GM23248 (cell line): ENCODE measurements at regions not wholly inside any gene's neighbourhood (a gene's known extent, or its start where the extent isn't known, plus 50 kb on each side); places are given as distances from the start of the nearest gene placed in this dataset.

Experiments used
- DNase-seq: peaks from one replicate; pipeline ENCODE4 v3.0.0-alpha.2; 2015
- H2AFZ ChIP-seq: fragments of 200-600 bp; sonication (generic); 2 replicates; pipeline ENCODE4 v1.6.1; 2016; ENCODE audit warnings: antibody characterized with exemption
- H3F3A ChIP-seq: fragments of 200-600 bp; sonication (generic); 2 replicates; pipeline ENCODE4 v1.6.1; 2016; ENCODE audit warnings: mild to moderate bottlenecking, antibody characterized with exemption, mixed run types; ENCODE audit not compliant: insufficient read depth
- H3K27ac ChIP-seq: fragments of 200-600 bp; sonication (generic); 2 replicates; pipeline ENCODE4 v1.5.1; 2016; ENCODE audit warnings: mild to moderate bottlenecking
- H3K27me3 ChIP-seq: fragments of 200-600 bp; sonication (generic); replicated peaks from 2 replicates; pipeline ENCODE4 v1.6.1; 2016; ENCODE audit warnings: mild to moderate bottlenecking; ENCODE audit not compliant: insufficient read depth
- H3K36me3 ChIP-seq: fragments of 200-600 bp; sonication (generic); 2 replicates; pipeline ENCODE4 v1.6.1; 2016; ENCODE audit warnings: low read depth, mild to moderate bottlenecking
- H3K4me1 ChIP-seq: fragments of 200-600 bp; sonication (generic); 2 replicates; pipeline ENCODE4 v1.6.1; 2016; ENCODE audit warnings: mild to moderate bottlenecking; ENCODE audit not compliant: insufficient read depth
- H3K4me2 ChIP-seq: fragments of 200-600 bp; sonication (generic); one replicate; pipeline ENCODE4 v1.6.1; 2016; ENCODE audit warnings: mild to moderate bottlenecking; ENCODE audit not compliant: unreplicated experiment
- H3K4me3 ChIP-seq: fragments of 200-600 bp; sonication (generic); 2 replicates; pipeline ENCODE4 v1.5.1; 2016; ENCODE audit warnings: mild to moderate bottlenecking
- H3K79me2 ChIP-seq: fragments of 200-600 bp; sonication (generic); 2 replicates; pipeline ENCODE4 v1.6.1; 2016; ENCODE audit warnings: mild to moderate bottlenecking; ENCODE audit not compliant: insufficient read depth
- H3K9ac ChIP-seq: fragments of 200-600 bp; sonication (generic); 2 replicates; pipeline ENCODE4 v1.6.1; 2016; ENCODE audit warnings: mild to moderate bottlenecking
- H3K9me2 ChIP-seq: fragments of 200-600 bp; sonication (generic); 2 replicates; pipeline ENCODE4 v1.6.1; 2016; ENCODE audit warnings: mixed run types, mild to moderate bottlenecking, moderate library complexity; ENCODE audit not compliant: insufficient read depth
- H3K9me3 ChIP-seq: fragments of 200-600 bp; sonication (generic); one replicate; pipeline ENCODE4 v1.6.1; 2017; ENCODE audit warnings: low read depth
- H4K20me1 ChIP-seq: fragments of 200-600 bp; sonication (generic); 2 replicates; pipeline ENCODE4 v1.6.0; 2016; ENCODE audit not compliant: insufficient read depth
- EZH2 ChIP-seq: fragments of 200-600 bp; sonication (generic); IDR thresholded peaks from 2 replicates; pipeline ENCODE4 v1.6.1; 2018; ENCODE audit warnings: antibody characterized with exemption, mild to moderate bottlenecking; ENCODE audit not compliant: insufficient read depth, poor library complexity, severe bottlenecking
- EZH2phosphoT487 ChIP-seq: fragments of 200-600 bp; sonication (generic); IDR thresholded peaks from 2 replicates; pipeline ENCODE4 v1.6.1; 2018; ENCODE audit warnings: antibody characterized with exemption, moderate library complexity, mild to moderate bottlenecking, low read depth; ENCODE audit not compliant: insufficient read depth
- WGBS, 2 experiments: methylation state at CpG; one replicate each; pipeline ENCODE4 v1.1.6; 2015 to 2017; ENCODE audit warnings: low lambda C conversion rate in 2 of 2, low coverage in 1 of 2; ENCODE audit errors: missing lambda C conversion rate in 2 of 2; 5-methylcytosine and 5-hydroxymethylcytosine counted together
- in situ Hi-C: fragments of 300-500 bp; cut with MboI; formaldehyde crosslinking; loops from 2 replicates; pipeline ENCODE4 v1.15.0; 2020

DNA sequence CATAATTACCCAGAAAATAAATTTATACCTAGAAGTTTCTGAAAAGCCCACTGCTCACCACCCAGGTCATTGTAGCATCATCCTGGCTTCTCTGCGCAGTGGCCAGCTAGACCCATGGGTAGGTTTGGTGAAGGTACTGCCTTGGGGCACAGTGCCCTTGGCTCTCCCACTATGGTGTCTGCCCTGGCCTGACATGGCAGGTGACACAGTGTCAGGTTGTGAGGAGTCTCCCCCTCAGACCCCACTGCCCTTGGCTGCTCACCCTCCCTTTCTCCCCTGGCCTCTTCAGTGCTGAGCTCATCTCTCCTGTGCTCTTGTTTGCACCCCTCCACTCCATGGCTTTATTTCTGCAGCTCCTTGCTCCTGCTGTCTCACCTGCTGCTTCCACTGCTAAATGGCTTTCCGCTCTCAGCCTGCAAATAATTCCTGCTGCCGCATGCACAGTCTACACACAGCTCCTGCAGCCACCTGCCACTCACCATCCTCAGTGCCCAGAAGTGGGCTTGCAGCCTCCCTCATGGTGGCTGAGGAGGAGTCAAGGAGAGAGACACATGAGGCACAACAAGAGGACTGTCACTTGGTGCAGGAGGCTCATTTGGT lies 313.4 kb upstream of the MOCS1 start:
- no peak for DNase-seq
- Histone ChIP-seq H3K36me3 (no peaks in the 10 kb centered on the region), H3K27me3 (no peaks in the 10 kb centered on the region), H3K4me2 (no peak overlapping the region), H3K27ac (no peak overlapping the region), H3F3A (no peaks in the 10 kb centered on the region), H2AFZ (no peak overlapping the region), H3K4me3 (no peak overlapping the region), H3K4me1 (no peaks in the 10 kb centered on the region), H3K79me2 (no peaks in the 10 kb centered on the region), H4K20me1 (no peaks in the 10 kb centered on the region), H3K9me3 (no peaks in the 10 kb centered on the region), H3K9me2 (no peaks in the 10 kb centered on the region), H3K9ac (no peak overlapping the region)
- 40 to 44% methylated on average over 3 of the region's 3 CpGs for WGBS, 2 experiments
- TF ChIP-seq EZH2phosphoT487 (no peak), EZH2 (no peak)
- in situ Hi-C loops, result no loop called here

DNA sequence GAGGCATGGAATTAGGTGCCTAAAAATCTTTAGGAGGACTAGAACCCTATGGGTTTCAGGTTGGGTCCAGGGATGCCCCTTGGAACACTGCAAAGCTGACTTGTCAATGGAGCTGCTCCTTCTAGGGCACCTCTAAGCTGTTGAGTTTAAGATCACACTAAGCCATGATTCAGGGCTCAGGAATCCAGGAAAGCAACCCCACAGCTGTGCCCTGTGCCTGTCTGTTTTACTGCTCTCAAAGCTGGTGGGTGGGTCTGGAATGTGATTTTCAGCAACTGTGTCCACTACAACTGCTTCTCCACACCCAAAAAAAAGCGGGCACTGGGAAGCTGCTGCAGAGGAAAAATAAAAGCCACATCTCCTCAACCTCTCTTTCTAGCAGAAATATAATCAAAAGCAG lies 310.4 kb upstream of the MOCS1 start:
- Histone ChIP-seq H2AFZ (no peak overlapping the region), H3K4me1 (no peaks in the 10 kb centered on the region), H3K79me2 (no peaks in the 10 kb centered on the region), H3K36me3 (no peaks in the 10 kb centered on the region), H4K20me1 (no peaks in the 10 kb centered on the region), H3F3A (no peaks in the 10 kb centered on the region), H3K4me3 (no peak overlapping the region), H3K9ac (no peak overlapping the region), H3K4me2 (no peak overlapping the region), H3K9me2 (no peaks in the 10 kb centered on the region), H3K9me3 (no peaks in the 10 kb centered on the region), H3K27ac (no peak overlapping the region), H3K27me3 (no peaks in the 10 kb centered on the region)
- in situ Hi-C loops, result no loop called here
- 7 to 14% methylated on average over 1 of the region's 1 CpG for WGBS, 2 experiments
- TF ChIP-seq EZH2 (no peak), EZH2phosphoT487 (no peak)
- DNase-seq, result no peak

DNA sequence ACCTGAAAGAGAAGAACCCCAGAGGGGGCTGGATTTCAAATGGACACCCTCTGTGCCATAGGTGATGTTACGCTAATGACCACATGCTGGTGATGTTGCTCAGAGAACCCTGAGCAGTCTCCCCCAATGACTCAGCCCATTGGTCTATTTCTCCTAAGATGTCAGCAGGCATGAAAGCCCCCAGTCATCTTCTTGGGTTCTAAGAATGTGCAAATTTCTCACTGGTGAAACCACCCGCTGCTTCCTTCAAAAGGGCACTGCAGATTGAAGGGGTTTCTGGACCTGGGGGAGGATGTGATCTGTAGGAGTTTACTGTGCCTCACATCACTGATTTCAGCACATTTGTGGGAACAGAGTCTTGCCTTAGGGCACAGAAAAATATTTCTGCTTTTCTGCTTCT lies 298.4 kb upstream of the MOCS1 start:
- in situ Hi-C loops, result no loop called here
- Histone ChIP-seq H3K4me1 (no peaks in the 10 kb centered on the region), H3K79me2 (no peaks in the 10 kb centered on the region), H4K20me1 (no peaks in the 10 kb centered on the region), H3K27me3 (no peaks in the 10 kb centered on the region), H2AFZ (no peak overlapping the region), H3F3A (no peaks in the 10 kb centered on the region), H3K36me3 (no peaks in the 10 kb centered on the region), H3K4me3 (no peak overlapping the region), H3K4me2 (no peak overlapping the region), H3K27ac (no peak overlapping the region), H3K9me3 (no peaks in the 10 kb centered on the region), H3K9me2 (no peaks in the 10 kb centered on the region), H3K9ac (no peak overlapping the region)
- 39 to 44% methylated on average over 2 of the region's 2 CpGs for WGBS, 2 experiments
- DNase-seq, result no peak
- TF ChIP-seq EZH2phosphoT487 (no peak), EZH2 (no peak)

DNA sequence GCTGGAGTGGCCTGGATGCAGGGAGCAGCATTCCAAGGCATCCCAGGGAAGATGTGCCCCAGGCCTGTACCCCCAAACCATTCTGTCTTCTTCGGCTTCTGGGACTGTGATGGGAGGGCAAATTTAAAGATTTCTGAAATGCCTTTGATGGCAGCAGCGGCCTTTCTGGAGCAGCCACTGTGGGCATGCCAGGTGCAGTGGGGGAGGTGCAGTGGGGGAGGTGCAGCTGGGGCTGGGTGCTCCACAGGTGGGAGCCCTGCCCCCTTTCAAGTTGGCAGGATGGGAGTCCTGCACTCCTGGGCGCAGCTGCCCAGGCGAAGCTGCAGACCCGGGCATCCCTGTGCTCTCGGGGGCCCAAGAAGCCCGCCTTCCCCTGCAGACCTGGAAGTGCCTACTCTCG lies 293.5 kb upstream of the MOCS1 start:
- H3F3A ChIP-seq, result no peaks in the 10 kb centered on the region
- no peaks in the 10 kb centered on the region for H3K9me2 ChIP-seq
- no peak overlapping the region for H2AFZ ChIP-seq
- H3K27me3 ChIP-seq, result no peaks in the 10 kb centered on the region
- H4K20me1 ChIP-seq, result no peaks in the 10 kb centered on the region
- H3K9me3 ChIP-seq, result no peaks in the 10 kb centered on the region
- 36 to 41% methylated on average over 8 of the region's 8 CpGs for WGBS, 2 experiments
- H3K4me2 ChIP-seq, result no peak overlapping the region
- no peak overlapping the region for H3K4me3 ChIP-seq
- H3K9ac ChIP-seq, result no peak overlapping the region
- no peak overlapping the region for H3K27ac ChIP-seq
- no peaks in the 10 kb centered on the region for H3K79me2 ChIP-seq
- no peak for TF ChIP-seq EZH2phosphoT487
- no peak for TF ChIP-seq EZH2
- no peak for DNase-seq
- in situ Hi-C loops, result no loop called here
- no peaks in the 10 kb centered on the region for H3K36me3 ChIP-seq
- no peaks in the 10 kb centered on the region for H3K4me1 ChIP-seq

DNA sequence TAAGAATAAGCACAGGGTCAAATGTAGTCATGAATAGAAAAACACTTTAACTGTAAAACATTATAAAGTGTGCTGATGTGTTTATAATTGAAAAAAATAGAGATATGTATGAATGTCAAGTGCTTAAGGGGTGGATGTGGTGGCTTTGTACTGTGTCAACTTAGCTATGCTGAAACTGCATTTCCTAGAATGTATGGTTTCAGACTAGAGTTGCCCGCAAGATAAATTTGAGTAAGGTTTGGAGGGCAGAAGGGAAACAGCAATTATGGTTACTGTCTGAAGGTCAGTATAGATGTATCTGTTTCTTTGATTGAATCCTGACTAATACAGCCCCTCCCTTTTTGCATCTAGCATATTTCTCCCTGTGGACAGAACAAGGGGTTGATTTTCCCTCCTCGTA lies 288.1 kb upstream of the MOCS1 start:
- in situ Hi-C loops, result no loop called here
- no peak overlapping the region for H3K27ac ChIP-seq
- TF ChIP-seq EZH2 (no peak), EZH2phosphoT487 (no peak)
- H3K4me2 ChIP-seq, result no peak overlapping the region
- H3K27me3 ChIP-seq, result no peaks in the 10 kb centered on the region
- no peaks in the 10 kb centered on the region for H3K36me3 ChIP-seq
- H3K9ac ChIP-seq, result no peak overlapping the region
- no peaks in the 10 kb centered on the region for H3F3A ChIP-seq
- 48 to 52% methylated on average over 2 of the region's 2 CpGs for WGBS, 2 experiments
- DNase-seq, result no peak
- H3K4me1 ChIP-seq, result no peaks in the 10 kb centered on the region
- H4K20me1 ChIP-seq, result no peaks in the 10 kb centered on the region
- H3K79me2 ChIP-seq, result no peaks in the 10 kb centered on the region
- H3K4me3 ChIP-seq, result no peak overlapping the region
- H3K9me2 ChIP-seq, result no peaks in the 10 kb centered on the region
- no peak overlapping the region for H2AFZ ChIP-seq
- no peaks in the 10 kb centered on the region for H3K9me3 ChIP-seq
